ENCODE measurements at regions not wholly inside any gene's neighbourhood (a gene's known extent, or its start where the extent isn't known, plus 50 kb on each side); places are given as distances from the start of the nearest gene placed in this dataset.
A peak's percentile ranks its signal among the peaks of the same experiment; 100 is the strongest.
"Not testable (repeated sequence)": the region's sequence is repeated elsewhere in the genome, so short reads cannot be mapped to it uniquely, and the experiment has no call there.

GRCh38 chr9:88874391-88874790 is 116.9 kb upstream of the S1PR3 start:
- no peak overlapping the region for H3K27ac Mint-ChIP-seq
- POLR2A ChIA-PET: no interaction called here
- H3K4me3 Mint-ChIP-seq: no peak overlapping the region
- intact Hi-C loops (cut with micrococcal nuclease): no loop called here
- no peak for TF ChIP-seq CTCF (IDR thresholded peaks at IDR 0.05)
- DNase-seq: no peak
- peaks cover 12% of the 10 kb centered on the region for H3K27me3 Mint-ChIP-seq
- H3K9me3 Mint-ChIP-seq: peaks cover 1% of the 10 kb centered on the region
- H3K4me1 Mint-ChIP-seq (ENCODE audit: low read depth): peaks cover 3% of the 10 kb centered on the region
- CTCF ChIA-PET: no interaction called here
- ATAC-seq: no peak
- no peaks in the 10 kb centered on the region for H3K36me3 Mint-ChIP-seq (ENCODE audit: low read depth)

GRCh38 chr9:88875400-88876120 is 115.7 kb upstream of the S1PR3 start:
- CTCF ChIA-PET: no interaction called here
- DNase-seq: no peak
- Mint-ChIP-seq H3K27ac (no peak overlapping the region), H3K9me3 (no peaks in the 10 kb centered on the region), H3K27me3 (peaks cover 10% of the 10 kb centered on the region), H3K4me3 (no peak overlapping the region), H3K36me3 (ENCODE audit: low read depth) (no peaks in the 10 kb centered on the region), H3K4me1 (ENCODE audit: low read depth) (peaks cover 3% of the 10 kb centered on the region)
- peak; percentile 30 for ATAC-seq
- TF ChIP-seq CTCF (IDR thresholded peaks at IDR 0.05): no peak
- intact Hi-C loops (cut with micrococcal nuclease): no loop called here
- POLR2A ChIA-PET: no interaction called here

GRCh38 chr9:88880199-88880598 is 111.1 kb upstream of the S1PR3 start:
- CTCF ChIA-PET: no interaction called here
- Mint-ChIP-seq H3K27me3 (no peaks in the 10 kb centered on the region), H3K4me1 (ENCODE audit: low read depth) (peaks cover 14% of the 10 kb centered on the region), H3K4me3 (no peak overlapping the region), H3K9me3 (peaks cover 4% of the 10 kb centered on the region), H3K27ac (no peak overlapping the region), H3K36me3 (ENCODE audit: low read depth) (no peaks in the 10 kb centered on the region)
- TF ChIP-seq CTCF (IDR thresholded peaks at IDR 0.05): no peak
- intact Hi-C loops (cut with micrococcal nuclease): no loop called here
- no peak for DNase-seq
- POLR2A ChIA-PET: no interaction called here
- no peak for ATAC-seq

GRCh38 chr9:88884291-88884690 is 107.0 kb upstream of the S1PR3 start:
- H3K27me3 Mint-ChIP-seq; H3K4me3 Mint-ChIP-seq; H3K36me3 Mint-ChIP-seq (ENCODE audit: low read depth); POLR2A ChIA-PET; DNase-seq; H3K27ac Mint-ChIP-seq; ATAC-seq; H3K9me3 Mint-ChIP-seq; CTCF ChIA-PET; intact Hi-C loops (cut with micrococcal nuclease): not testable (repeated sequence)
- H3K4me1 Mint-ChIP-seq (ENCODE audit: low read depth): peaks cover 11% of the 10 kb centered on the region

- H3K9me3 Mint-ChIP-seq; intact Hi-C loops (cut with micrococcal nuclease); H3K4me3 Mint-ChIP-seq; DNase-seq; CTCF ChIA-PET; ATAC-seq; H3K27ac Mint-ChIP-seq; H3K36me3 Mint-ChIP-seq (ENCODE audit: low read depth); POLR2A ChIA-PET; H3K27me3 Mint-ChIP-seq: not testable (repeated sequence)
- peaks cover 17% of the 10 kb centered on the region for H3K4me1 Mint-ChIP-seq (ENCODE audit: low read depth)
Measured at GRCh38 chr9:88886762-88887161, 104.5 kb upstream of the S1PR3 start.

- Mint-ChIP-seq H3K4me1 (ENCODE audit: low read depth) (peaks cover 12% of the 10 kb centered on the region), H3K27me3 (peaks cover 9% of the 10 kb centered on the region), H3K27ac (no peak overlapping the region), H3K4me3 (no peak overlapping the region), H3K9me3 (peaks cover 2% of the 10 kb centered on the region), H3K36me3 (ENCODE audit: low read depth) (no peaks in the 10 kb centered on the region)
- no peak for TF ChIP-seq CTCF (IDR thresholded peaks at IDR 0.05)
- ATAC-seq (no peak), DNase-seq (no peak)
- ChIA-PET POLR2A (no interaction called here), CTCF (no interaction called here)
- intact Hi-C loops (cut with micrococcal nuclease): no loop called here
Measured at GRCh38 chr9:88889386-88889785, 101.9 kb upstream of the S1PR3 start.

All from activated CD8-positive, alpha-beta T cell treated with anti-CD3 and anti-CD28 coated beads for 36 hours (primary cell).